HG03108 (cell line): ENCODE measurements at regions not wholly inside any gene's neighbourhood (a gene's known extent, or its start where the extent isn't known, plus 50 kb on each side); places are given as distances from the start of the nearest gene placed in this dataset.

ENCODE experiments used
- ATAC-seq: cut with Tn5 transposase; IDR thresholded peaks from one replicate; pipeline ENCODE4 v1.9.1; 2021; ENCODE audit warnings: moderate library complexity; ENCODE audit not compliant: unreplicated experiment

DNA sequence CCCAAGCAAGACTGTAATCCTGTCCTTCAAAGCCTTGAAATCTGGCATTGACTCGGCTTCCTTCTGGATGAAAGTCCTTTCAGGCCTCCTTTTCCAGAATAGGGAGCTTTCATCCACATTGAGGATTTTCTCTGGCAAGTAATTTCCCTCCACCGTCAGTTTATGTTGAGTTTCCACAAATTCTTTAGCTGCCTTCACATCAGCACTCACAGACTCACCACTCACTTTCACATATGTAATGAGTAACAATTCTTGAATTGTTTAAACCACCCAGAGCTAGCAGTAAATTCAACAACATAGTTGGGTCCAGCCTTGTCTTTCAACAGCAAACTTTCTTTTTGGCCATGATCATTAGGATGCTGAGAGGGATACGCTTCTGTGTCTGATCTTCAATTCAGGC, 84.3 kb upstream of the PRDM11 start:
- no peak for ATAC-seq

- no peak for ATAC-seq
These were observed 83.3 kb upstream of the PRDM11 start for GRCh38 chr11:45062974-45063635.

- no peak for ATAC-seq
These were observed 82.8 kb upstream of the PRDM11 start for GRCh38 chr11:45063669-45064068.

DNA sequence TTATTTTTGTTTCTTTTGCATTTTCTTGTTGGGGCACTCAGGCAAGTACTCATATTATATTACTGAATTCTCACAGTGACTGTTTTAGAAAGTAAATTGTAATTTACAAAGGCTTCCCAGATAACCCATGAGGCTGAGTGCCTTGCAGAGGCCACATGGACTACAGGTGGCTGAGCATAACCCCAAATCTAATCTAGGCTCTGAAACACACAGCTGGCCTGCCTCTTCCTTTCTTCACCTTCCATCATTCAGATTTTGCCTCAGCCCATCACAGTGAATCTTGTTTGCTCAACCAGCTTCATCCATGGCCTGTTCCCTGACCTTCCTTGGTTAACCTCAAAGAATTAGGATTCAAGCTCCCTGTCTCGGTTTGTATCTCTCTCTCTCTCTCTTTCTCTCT, 78.5 kb upstream of the PRDM11 start:
- no peak for ATAC-seq

GRCh38 chr11:45071232-45071631, 75.2 kb upstream of the PRDM11 start:
- ATAC-seq: no peak

DNA sequence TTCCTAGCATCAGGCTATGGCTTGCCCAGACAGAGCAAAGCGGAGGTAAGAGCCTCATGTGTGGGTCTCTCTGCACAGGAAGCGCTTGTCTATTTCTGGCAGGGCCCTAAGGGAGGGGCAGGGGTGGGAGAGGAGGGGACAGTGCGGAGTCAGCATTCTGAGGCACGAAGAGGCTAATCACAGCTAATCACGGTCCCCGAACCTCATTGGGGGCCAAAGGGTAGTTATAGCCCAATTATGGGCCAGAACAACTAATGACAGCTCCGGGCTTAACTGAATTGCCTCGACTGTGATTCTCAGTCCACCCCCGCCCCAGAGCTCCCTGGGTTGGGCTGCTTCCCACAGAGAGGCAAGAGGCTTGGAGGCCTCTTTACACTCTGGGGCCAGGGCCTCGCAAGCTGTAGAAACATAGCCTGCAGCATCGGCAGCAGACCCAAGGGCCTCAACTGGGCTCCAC, 72.7 kb upstream of the PRDM11 start:
- ATAC-seq: no peak

DNA sequence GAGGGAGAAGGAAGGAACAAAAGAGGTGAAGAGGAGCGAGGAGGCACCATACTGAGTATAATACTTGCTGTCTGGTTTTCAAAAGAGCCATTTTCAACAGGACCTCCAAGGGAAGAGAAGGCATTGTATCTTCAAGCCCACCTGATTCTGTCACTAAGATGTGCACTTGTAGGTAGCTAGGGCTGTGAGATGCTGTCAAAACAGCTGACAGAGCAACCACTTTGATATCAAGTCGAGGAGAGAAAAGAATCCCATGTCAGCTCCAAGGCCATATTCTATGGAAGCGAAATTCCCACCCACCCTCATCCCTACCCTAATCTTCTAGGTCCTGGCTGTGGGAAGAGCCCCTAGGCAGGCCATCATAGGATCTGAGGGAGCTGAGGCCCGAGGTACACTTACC, 70.9 kb upstream of the PRDM11 start:
- ATAC-seq: no peak

DNA sequence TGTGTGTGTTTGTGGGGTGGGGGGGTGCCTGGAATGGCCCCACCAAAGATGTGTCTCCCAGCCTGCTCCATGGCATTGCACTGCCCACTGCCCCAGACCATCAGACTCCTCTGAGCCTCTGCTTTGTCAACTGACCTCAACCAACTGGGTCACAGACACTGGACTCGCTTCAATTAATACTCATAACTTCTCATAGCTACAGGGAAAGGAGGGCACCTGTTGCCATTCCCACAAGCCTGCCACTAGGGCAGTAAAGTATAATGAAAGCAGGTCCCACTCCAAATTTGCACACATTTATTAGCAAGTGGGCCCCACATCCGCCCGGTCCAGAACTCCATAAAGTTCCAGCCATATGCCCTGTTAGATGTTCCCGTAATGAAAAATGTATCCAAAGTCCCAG, 70.5 kb upstream of the PRDM11 start:
- no peak for ATAC-seq

- no peak for ATAC-seq
These were observed 69.7 kb upstream of the PRDM11 start for GRCh38 chr11:45076761-45077160.

DNA sequence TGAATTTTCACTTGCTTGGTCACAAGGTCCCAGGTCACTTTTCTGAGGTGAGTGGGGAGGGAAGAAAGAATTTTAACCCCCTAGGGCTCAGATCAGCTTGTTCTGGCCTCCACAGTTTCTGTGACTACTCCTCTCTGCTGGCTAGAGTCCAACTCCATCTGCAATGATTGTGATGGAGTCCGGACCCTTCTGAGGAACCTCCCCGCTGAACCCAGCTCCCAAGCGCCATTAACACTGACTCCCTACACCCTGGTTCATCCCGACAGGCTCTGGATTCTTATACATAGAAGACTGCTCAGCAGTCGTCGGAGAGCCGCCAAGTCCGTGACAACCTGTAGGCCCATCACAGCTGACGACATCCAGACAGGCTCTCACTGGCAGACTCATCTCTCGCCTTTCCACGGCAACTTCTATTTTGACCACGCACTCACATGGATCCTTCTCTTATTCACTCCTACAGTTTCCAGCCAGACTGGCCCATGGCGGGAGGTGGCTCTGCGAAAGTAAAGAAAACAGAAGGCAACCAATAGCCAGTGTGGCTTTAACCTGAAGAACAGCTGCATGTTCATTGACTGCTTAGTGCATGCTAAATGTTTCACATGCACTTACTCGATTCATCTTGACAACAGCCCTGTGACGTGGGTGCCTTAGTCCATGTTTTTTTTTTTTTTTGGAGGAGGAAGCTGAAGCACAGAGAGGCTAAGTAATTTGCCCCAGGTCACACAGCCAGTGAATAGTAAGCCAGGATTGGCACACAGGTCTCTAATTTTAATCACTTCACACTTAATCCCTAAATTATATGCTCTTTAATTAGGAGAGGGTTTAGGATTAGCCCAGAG, 68.0 kb upstream of the PRDM11 start:
- no peak for ATAC-seq

DNA sequence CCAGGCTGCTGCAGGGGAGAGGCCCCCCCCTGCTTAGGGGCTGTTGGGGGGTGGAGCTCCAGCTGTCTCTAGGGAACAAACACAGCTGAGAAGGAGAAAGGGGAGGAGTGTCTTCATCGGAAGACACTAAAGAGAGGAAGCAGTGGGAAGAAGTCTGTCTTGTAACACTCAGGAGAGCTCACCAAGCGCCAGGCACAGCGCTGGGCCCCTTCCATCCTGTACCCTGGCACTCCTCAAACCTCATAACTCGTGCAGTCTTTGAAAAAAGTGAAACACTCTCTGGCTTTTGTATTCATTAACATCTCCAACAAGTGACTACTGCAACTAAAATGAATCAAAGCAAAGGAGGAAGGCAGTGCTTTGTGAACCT, 67.4 kb upstream of the PRDM11 start:
- no peak for ATAC-seq

DNA sequence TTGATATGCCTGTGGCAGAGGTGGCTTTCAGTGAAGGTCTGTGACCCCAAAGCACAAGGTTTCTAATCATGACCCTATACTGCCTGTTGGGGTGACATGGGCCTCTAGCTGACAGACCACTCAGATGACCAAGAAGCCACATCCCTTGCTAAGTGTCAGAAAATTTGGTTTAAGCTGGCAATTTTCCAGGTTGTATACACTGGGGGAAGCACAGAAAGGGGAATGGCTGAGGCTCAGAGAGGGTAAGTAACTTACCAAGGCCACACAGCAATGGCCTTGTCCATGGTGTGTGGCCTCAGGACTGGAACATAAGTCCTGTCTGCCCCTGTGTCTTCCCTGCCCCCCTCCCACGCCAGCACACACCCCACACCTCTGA, 66.9 kb upstream of the PRDM11 start:
- ATAC-seq: no peak

DNA sequence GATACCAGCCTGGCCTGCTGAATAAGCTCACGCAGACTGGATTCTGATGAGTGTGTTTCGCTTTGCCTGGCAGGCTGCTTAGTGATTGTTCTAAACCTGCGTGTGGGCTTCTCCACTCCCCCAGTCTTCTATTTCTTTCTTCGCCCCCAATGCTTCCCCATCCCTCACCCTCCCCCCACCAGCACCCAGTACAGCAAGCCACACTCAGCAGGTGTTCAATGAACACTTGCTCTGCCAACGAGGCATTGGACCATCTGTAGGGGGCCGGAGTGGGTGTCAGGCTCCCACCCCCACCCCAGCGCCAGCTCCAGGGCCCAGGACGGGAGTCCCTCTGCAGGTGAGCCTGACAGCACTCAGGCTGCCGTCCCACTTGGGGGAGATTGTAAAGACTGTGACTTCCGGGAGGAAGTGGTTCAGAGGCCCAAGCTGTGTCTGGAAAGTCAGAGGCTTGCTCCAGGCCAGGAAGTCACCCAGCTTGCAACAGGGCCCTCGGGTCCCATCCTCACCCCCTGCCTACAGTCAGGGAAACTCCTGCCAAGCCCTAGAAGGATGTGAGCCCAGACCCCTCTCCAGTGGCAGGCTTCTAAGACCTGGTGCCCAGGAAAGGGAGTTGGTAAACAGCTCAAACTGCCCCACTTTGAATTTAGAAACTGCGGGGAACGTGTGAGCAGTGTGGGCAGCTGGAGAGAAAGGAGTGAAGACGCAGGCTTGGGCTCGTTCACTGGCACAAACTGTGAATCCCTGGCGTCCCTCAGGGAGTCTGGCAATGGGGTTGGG, 66.3 kb upstream of the PRDM11 start:
- ATAC-seq: peak; percentile 72

DNA sequence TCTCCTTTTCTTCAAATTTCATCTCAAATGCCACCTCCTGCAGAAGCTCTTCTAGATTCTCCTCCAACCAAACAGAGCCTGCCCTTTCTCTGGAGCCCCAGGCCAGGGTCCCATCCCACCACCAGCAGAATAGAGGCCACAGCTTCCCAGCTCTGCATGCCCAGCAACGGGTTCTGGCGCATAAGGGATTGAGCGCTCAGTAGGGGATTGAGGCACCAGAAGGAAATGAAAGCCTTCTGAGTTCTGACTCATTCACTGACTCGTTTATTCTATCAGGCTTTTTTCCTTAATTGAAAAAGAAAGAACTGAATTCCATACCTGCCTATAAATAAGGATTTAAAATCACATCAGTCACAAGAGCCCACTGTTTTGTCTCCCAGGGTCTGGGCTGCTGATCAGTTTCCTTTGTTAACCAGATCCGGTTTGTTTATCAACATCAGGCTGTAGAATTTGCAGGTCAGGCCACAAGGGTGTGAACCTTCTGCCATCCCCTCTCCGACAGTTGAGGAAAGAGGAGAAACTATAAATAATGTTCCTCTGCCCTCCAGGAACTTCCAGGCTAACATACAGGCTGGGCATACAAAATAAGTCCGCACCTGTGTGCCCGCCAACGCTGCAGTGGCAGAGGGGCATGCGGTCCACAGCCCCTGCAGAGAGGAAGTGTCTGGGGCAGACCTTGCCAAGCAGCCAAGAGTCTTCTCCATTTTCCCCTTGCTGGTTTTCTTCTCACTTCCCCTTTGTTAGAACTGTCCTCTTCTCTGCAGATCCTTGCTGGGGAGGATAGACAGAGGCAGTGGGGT, 63.5 kb upstream of the PRDM11 start:
- no peak for ATAC-seq

DNA sequence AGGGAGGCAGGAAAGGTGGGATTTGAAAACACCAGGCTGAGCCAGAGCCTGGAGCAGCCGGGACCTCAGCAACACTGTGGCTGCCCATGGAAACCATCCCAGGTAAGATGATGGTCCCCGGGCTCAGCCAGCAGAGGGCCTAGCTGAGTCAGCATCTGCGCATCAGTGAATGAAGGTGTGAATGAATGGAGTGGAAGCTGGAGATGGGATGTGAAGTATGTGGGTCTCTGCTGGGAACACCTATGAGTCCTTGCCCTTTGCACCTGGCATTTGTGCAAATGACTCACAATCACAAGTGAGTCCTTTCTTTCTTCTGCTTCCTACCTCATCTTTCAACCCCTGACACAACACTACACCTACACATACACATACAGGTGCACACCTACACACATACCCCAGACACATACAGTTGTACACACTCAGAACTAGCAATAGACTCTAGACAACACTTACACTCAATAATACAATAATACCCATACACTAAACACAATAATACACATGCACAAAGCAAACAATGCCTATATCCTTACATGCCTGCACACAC, 62.8 kb upstream of the PRDM11 start:
- no peak for ATAC-seq

DNA sequence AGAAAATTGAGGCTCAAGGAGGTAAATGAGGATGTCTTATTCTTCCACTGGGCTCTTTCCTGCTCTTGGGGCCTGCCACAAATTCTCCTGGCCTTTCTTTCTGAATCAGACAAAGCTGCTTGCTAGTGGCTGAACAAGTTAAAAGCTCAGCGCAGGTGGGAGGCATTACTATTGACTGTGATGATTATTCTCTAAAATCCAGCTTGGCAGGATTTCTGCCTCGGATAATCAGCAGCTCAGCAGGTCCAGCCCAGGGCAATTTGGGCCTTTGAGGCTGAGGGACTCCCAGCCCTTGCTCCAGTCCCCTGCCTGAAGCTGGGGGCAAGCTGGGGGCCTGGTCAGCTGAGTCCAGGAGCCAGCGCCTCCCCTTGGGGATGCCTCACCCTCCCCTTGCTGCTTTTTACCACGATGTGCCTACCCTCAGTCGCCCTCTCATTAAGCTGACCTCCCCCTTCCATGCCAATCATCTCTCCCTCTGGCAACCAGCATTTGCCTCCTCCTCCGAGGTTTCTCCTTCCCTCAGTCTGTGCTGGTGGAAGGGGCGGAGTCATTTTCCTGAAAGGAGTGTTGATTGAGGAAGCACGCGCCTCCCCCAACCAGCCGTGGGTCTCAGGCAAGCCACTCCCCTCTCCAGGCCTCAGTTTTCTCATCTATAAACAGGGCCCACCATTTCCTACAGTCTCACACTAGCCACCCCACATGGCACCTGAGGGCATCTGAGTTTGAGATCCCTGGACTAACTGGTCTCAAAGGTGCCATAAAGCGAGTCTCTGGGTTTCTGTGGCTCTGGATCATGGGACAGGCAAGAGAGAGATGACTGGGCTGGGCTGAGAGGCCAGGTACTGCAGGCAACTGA, 60.6 kb upstream of the PRDM11 start:
- ATAC-seq: no peak

- no peak for ATAC-seq
These were observed 59.9 kb upstream of the PRDM11 start for GRCh38 chr11:45086526-45086925.

GRCh38 chr11:45087086-45087899, 59.1 kb upstream of the PRDM11 start:
- no peak for ATAC-seq

- ATAC-seq: no peak
These were observed 58.6 kb upstream of the PRDM11 start for GRCh38 chr11:45087900-45088160.
